Skeletal muscle cell (primary cell): ENCODE measurements at regions not wholly inside any gene's neighbourhood (a gene's known extent, or its start where the extent isn't known, plus 50 kb on each side); places are given as distances from the start of the nearest gene placed in this dataset.
A peak's percentile ranks its signal among the peaks of the same experiment; 100 is the strongest.
"Not testable (repeated sequence)": the region's sequence is repeated elsewhere in the genome, so short reads cannot be mapped to it uniquely, and the experiment has no call there.

ENCODE experiments used
- DNase-seq: peaks from one replicate; pipeline ENCODE4 v3.0.0-alpha.2; 2010; ENCODE audit warnings: low read depth
- H3K4me3 ChIP-seq: 2 replicates; pipeline ENCODE4 v1.5.1; 2011; ENCODE audit warnings: low read depth, mild to moderate bottlenecking, control low read depth, low read length, moderate library complexity

DNA sequence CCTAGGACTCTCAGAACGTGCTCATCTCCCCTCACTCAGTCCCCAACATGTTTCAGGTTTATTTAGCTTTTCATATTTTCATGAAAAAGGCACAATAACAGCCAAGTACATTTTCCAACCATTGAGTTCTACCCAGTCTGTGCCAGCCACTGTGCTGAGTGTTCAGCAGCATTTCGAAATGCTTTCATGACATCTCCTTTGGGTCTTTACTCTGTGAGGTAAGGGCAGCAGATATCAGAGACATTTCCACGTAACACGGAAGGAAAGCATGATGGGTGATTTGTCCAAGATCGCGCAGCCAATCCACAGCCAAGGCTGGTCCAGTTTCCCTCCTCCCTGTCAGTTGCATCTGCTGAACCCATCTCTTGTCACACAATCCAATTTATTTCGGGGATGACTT is 192.6 kb upstream of the IRF2BP2 start:
- not testable (repeated sequence) for DNase-seq, H3K4me3 ChIP-seq

DNA sequence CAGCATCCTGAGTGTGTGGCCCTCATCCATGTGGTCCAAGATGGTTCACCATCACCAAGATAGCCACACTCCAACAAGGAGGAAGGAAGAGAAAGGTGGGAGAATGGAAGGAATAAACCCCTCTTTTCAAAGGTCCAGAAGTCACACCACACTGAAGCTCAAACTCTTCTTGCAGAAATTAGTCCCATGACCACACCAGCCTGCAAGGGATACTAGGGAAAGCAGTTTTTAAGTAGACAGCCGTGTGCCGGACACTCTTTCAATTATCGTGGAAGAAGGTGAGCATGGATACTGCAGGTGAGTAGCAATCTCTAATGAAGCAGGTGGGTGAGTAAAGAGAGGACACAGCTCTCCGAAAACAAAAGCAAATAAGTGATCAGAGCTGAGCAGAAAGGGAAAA is 191.7 kb upstream of the IRF2BP2 start:
- not testable (repeated sequence) for H3K4me3 ChIP-seq, DNase-seq

DNA sequence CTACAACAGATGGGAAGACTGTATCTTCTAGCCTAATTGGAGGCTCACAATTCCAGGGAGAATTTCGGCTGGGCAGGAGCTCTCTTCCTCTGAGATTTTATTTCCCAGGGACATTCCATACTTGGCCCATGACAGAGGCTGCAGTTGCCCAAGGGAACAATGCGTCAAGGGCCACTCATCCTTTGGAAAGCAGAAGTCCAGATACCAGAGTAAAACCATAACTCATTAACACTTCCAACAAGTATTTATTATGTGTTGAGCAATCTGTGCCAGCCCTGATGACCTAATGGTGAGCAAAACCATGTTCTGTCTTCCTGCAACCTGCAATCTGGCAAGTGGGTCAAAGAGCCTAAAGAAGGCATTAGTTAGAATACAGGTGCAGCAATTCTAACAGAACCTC is 191.2 kb upstream of the IRF2BP2 start:
- H3K4me3 ChIP-seq, DNase-seq: not testable (repeated sequence)

DNA sequence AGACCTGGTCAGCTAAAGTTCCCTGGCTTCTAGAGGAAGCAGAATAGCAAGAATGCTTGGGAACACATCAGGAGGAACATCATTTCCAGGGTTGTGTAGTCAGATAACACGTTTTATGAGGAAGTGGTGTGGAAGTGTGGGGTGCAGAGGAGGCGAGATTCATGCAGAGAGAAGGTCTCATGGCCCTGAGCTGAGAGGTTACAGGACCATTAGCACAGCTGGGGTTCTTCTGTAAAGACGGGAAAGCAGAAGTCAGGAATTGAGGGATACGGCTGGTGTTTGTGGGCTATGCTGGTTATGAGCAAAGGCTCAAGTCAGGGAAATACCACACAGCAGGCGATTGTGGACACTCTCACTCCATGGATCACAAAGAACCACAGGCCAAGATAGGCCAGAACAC is 190.6 kb upstream of the IRF2BP2 start:
- DNase-seq, H3K4me3 ChIP-seq: not testable (repeated sequence)

DNA sequence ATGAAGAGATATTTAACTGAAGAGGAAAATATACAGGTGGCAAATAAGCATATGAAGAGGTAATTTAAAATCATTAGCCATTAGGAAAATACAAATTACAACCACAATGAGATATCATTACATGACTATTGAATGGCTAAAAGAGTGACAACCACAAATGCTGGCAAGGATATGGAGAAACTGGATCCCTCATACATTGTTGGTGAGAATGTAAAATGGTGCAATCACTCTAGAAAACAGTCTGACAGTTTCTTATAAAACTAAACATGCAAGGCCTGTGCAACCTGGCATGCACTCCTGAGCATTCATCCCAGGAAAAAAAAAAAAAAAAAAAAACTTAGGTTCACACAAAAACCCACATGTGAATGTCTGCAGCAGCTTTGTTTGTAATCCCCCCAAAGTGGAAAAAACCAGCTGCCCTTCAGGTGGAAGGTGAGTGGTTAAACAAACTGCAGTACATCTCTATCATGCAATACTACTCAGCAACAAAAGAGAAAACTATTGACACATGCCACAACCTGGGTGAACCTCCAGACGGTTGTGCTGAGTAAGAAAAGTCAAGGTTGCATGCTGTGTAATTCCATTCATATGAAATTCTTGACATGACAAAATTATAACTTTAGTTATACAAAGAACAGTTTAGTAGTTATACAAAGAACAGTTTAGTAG is 189.2 kb upstream of the IRF2BP2 start:
- DNase-seq, H3K4me3 ChIP-seq: not testable (repeated sequence)

DNA sequence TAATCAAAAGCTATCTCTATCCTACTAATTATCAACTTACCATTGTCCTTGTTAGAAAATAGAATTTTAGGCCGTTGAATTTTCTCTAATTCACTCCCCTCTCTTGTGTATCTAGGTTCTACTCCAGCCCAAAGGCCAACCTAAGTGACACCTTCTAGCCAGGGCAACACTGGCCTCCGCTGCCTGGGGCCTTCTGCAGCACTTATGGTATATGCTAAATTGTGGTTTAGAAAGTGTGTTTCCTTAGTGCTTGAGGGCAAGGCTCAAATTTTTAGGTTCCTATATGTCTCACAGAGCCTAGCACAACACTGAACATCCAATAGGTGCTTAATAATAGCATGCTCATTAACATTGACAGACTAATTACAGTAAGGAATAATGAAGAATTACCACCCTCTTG is 187.2 kb upstream of the IRF2BP2 start:
- H3K4me3 ChIP-seq, DNase-seq: not testable (repeated sequence)

DNA sequence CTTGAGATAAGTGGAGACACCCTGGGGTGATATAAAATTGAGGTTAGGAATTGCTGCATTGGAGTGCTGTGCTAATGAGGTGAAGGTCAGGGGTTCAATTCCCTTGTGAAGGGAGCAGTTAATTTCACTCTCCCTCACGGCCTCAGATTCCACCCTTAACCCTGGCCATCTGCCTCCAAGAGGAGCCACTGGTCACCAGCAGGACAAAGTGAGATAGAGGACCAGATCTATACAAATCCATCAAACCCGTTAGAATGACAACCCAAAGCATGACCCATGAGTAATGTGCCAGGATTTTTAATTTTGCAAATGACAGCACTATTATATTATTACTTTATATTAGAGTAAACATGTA is 186.4 kb upstream of the IRF2BP2 start:
- H3K4me3 ChIP-seq, result not testable (repeated sequence)

DNA sequence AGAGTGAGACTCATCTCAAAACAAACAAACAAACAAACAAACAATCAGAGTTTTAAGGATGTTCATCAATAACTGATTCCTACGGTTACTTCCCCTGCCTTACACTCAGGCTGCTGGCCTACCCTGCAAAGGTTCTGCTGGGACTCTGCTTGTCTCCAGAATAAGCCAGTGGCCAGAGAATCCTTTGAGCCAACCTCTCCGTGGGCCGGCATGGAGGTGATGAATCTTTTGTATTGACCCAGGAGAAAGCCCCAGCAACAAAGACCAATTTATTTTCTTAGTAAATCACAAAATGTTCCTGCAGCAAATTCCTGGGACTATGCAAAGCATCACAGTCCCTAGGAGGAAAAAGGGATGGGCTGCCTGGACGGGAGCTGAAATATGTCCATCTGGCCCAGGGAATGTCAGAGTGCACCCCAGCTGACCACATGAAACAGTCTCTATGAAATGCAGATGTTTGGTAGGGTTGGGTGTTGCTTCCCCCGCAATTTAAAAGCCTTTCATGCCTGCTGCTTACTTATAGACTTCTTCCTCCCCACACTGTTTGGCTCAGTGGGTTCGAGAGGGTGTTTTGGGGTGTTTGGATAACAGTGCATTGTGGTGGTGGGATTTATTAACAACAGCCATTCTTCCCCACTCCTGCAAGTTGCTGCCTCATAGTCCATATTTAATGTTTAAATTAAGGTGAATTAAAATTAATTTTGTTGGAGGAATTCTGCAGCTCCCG is 185.9 kb upstream of the IRF2BP2 start:
- peak; percentile 64 for DNase-seq

More for the DNA sequence above, 186.4 kb upstream of the IRF2BP2 start:
- not testable (repeated sequence) for DNase-seq

DNA sequence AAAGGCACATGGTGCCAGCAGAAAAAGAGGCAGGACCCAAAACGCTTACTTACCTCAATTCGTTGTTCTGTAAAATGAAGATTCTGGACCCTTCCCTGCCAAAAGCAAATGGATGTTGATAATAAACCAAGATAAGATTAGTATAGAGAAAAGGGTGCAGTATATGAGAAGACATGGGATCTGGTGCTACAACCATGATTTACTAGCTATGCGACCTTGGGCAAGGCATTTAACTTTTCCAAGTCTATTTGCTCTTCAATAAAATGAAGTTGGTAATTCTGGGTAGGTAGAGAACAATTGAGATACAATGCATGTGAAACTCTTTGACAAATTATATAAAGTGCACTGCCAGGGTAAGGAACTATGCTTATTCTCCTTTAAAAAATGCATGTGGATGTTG is 185.0 kb upstream of the IRF2BP2 start:
- not testable (repeated sequence) for DNase-seq, H3K4me3 ChIP-seq

More for the DNA sequence above, 185.9 kb upstream of the IRF2BP2 start:
- H3K4me3 ChIP-seq, result not testable (repeated sequence)

DNA sequence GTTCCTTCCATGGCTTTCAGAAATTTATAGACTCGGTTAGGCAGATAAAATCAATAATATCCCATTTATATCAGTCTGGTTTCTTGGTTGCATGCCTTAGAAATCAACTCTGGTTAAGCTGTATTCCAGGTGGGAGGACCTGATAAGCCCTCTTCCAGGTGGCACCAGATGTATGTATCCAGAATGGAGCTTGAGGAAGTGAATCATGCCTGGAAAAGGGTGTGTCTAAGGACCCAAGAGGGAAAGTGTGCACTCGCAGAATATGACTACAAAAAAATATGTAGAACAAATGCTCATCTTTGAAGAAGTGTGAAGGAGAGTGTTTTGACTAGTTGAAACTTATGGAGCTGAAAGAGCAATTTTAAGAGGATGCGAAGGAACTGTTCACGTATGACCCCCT is 184.5 kb upstream of the IRF2BP2 start:
- DNase-seq, H3K4me3 ChIP-seq: not testable (repeated sequence)

DNA sequence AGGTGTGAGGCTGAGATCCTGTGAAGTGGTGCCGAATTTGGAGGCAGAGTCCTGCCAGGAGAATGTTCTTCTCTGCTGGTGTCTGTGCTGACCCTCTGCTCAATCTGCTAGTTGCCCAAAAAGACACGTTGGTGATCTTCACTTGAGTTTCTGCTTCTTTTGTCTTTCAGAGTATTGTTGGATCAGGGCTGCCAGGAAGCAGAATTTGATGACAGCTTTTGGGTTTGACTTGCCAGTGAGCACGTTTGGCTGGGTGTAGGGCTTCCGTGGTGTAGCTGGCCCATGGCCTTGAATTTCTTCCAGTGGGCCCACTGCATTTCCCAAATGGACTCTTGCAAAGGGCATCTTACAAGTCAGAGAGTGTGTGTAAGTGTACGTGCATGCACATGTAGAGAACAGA is 183.9 kb upstream of the IRF2BP2 start:
- not testable (repeated sequence) for H3K4me3 ChIP-seq, DNase-seq

DNA sequence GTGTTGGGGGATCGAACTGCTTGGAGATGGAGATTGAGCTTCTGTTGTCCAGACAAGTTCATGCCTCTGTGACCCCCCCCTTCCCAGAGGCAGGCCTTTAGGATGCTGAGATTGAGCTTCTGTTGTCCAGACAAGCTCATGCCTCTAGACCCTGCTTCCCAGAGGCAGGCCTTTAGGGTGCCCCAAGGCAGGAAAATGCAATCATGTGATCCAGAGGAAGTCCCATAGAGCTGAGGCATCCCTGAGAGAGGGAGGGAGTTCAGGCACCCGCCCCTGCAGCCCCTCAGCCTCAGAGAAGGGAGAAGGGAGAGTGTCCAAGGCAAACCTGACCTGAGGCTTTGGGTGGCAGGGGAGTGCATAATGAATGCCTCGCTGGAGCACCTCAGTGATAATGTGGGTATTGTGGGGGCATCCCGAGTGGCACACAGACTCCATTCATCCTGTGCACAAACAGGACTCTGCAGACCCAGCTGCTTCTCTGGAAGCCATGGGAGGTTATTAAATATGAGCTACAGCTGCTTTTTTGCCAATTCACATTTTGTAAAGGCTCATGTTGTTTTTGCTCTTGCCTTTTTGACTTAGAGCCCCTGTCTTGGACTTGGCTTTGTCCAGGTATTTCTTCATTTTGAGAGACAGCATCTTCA is 182.4 kb upstream of the IRF2BP2 start:
- DNase-seq, H3K4me3 ChIP-seq: not testable (repeated sequence)

DNA sequence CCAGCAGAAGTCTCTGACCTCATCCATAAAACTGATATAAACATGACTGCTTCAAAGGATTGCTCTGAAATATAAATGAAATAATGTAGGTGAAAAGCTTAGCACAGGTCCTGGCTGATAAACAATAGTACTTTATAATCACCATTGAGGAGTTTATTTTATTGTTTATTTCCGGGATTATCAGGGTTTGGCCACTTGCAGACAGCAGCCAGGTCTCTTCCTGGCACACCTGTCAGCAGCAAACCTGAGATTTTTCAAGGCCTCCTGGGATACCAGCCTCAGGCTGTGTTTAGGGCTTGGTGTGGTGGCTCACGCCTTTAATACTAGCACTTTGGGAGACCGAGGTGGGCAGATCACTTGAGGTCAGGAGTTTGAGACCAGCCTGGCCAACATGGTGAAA is 181.6 kb upstream of the IRF2BP2 start:
- not testable (repeated sequence) for H3K4me3 ChIP-seq, DNase-seq

DNA sequence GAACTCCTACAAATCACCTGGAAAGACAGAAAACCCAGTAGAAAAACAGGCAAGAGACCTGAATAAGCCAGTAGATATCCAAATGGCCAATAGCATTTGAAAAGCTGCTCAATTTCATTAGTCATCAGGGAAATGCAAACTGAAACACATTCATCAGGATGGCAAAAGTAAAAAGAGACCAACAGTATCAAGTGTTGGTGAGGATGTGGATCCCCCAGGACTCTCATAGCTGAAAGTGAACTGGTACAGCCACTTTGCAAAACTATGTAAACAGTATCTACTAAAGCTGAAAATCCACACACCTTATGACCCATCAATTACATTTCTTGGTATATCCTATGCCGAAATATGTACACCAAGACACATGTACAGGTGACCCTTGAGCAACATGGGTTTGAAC is 180.4 kb upstream of the IRF2BP2 start:
- DNase-seq, H3K4me3 ChIP-seq: not testable (repeated sequence)

DNA sequence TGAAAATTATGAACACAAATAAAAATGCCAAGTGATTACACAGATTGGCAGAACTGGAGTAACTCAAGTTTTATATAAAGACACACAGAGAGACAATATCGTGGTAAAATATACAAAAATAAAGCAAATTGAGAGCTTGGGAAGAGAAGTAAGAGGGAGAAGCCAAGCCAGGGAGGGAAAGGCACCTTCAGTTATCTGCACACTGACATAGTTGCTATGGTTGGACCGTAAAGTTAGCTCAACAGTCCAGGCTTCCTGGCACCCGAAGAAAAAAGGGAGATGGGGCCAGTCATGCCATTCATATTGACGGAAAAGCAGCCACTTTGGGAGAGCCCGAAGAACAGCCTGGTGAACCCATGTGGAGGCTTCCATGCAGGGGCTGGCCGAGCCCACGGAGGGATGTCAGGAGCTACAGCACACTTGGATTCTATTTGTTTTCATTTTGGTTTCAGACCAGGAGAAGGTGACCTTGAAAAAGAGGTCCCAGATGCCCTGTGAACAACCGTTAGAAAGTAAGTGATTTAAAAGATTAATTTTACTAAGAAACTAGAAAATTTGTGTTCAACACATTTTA is 177.1 kb upstream of the IRF2BP2 start:
- not testable (repeated sequence) for DNase-seq, H3K4me3 ChIP-seq

DNA sequence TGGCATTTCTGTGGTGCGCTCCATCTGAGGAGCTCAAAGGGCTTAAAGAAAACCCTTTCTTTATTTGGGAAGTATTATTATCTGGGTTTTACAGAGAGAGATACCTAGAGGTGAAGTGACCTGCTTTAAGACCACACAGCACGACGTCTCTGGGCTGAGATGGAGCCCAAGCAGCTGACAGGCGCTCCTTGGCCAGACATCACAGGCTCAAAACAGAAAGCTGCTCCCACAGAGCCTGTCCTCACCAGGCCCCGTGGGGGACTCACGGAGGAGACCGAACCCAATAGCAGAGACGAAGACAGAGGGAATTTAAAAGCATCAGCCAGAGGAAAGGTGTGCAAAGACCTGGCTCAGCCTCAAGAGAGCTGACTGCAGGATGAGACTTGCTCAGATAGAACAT is 175.9 kb upstream of the IRF2BP2 start:
- not testable (repeated sequence) for H3K4me3 ChIP-seq, DNase-seq

DNA sequence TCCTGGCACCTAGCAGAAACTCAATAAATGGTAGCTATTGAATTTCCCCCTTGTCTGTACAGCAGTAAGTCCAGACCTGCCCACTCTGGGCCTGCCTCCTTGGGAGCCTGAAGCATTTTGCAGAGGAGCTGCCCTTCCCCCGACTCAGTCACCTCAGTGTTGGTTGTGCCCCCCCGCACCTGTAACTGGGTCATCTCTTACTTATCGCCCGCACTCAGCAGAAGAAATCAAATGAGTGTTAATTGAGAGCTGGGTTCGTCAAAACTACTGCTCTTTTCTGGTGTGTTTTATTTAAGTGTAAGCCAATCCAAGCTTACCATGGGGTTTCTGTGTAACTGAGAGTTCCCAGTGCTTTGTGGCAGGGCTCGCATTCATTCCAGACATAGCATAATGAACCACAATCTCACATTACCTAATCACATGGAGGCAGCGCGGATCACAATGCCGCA is 175.5 kb upstream of the IRF2BP2 start:
- not testable (repeated sequence) for H3K4me3 ChIP-seq, DNase-seq

DNA sequence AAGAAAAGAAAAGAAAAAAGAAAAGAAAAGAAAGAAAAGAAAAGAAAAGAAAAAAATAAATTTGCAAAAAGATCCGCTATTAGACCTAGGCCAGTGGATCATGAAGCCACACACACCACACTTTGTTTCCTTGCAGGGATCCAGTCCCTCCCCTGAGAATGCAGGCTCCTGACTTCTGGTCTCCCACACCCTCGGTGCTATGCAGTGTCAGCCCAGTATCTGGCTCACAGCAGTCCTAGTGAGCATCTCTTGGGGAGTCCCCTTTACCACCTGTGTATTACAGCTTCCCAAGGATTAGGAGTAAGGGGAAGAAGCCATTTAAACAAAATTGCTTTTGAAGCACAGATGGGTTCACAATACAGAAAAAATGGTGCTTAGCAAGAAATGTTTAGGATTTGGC is 174.1 kb upstream of the IRF2BP2 start:
- H3K4me3 ChIP-seq, DNase-seq: not testable (repeated sequence)

DNA sequence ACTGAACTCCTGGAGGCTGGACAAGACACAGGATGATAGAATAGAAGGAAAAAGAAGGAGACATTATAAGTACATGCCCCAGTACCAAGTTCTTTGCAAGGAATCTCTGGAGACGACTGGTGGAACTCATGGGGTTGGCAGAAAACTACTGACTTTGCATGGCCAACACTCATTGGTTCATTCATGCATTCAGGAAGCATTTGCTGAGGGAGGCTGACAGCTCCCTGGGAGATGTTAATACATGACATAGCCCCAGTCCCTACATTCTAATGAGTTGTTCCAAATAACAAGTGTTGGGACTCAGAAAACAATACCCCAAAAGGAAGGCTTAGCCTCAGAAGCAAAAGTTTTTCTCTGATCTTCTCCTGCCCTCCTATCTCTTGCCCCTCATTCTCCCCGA is 172.8 kb upstream of the IRF2BP2 start:
- H3K4me3 ChIP-seq, result no peak overlapping the region

DNA sequence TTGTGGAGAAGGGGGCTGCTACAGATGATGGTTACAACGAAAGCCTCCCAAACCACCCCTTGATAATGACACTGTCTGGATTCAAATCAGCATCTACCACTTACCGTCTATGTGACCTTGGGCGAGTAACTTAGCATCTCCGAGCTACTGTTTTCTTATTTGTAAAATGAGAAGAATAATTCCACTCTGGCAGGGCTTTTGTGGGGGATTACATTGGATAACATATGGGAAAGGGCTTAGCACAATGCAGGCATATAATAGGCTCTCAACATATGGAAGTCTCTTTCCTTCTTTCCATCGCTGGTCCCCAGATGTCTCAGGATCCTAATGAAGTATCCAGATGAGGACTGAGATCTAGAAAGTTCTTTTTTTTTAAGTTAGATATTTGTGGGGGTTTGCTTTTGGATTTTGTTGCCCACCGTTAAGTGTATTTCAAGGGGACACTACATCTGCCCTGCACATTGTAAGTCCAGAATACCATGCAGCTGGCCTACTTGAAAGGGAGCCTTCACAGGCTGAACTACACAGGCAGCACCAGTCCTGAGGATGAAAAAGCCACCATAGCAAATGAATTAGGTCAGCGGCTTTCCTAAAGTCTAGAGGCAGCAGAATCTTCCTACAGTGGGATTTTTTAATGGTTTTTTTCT is 172.2 kb upstream of the IRF2BP2 start:
- DNase-seq, result no peak
- H3K4me3 ChIP-seq, result no peak overlapping the region

More for the DNA sequence above, 172.8 kb upstream of the IRF2BP2 start:
- DNase-seq, result no peak
